HEK293 (cell line): ENCODE measurements at regions not wholly inside any gene's neighbourhood (a gene's known extent, or its start where the extent isn't known, plus 50 kb on each side); places are given as distances from the start of the nearest gene placed in this dataset.

ENCODE experiments used
- BCL11B ChIP-seq: fragments of 450-650 bp; formaldehyde crosslinking; IDR thresholded peaks from 2 replicates; pipeline ENCODE4 v1.5.1; 2016; ENCODE audit warnings: low read depth, missing biosample characterization, missing genetic modification characterization
- IKZF3 ChIP-seq: fragments of 450-650 bp; IDR thresholded peaks from 2 replicates; pipeline ENCODE4 v1.5.0; 2018; ENCODE audit warnings: missing biosample characterization, mild to moderate bottlenecking, missing genetic modification characterization, moderate library complexity
- SETDB1 ChIP-seq: IDR thresholded peaks from one replicate; pipeline ENCODE4 v1.6.1; 2017; ENCODE audit warnings: mild to moderate bottlenecking, low read length, moderate library complexity, mixed read lengths; ENCODE audit not compliant: insufficient read length
- SP3 ChIP-seq: fragments of 450-650 bp; formaldehyde crosslinking; IDR thresholded peaks from 2 replicates; pipeline ENCODE4 v1.5.1; 2016; ENCODE audit warnings: missing biosample characterization, missing genetic modification characterization
- ZBTB1 ChIP-seq: fragments of 450-650 bp; formaldehyde crosslinking; IDR thresholded peaks from 2 replicates; pipeline ENCODE4 v1.5.1; 2016; ENCODE audit warnings: missing biosample characterization, missing genetic modification characterization
- ZBTB20 ChIP-seq: fragments of 450-650 bp; formaldehyde crosslinking; IDR thresholded peaks from 2 replicates; pipeline ENCODE4 v1.5.1; 2016; ENCODE audit warnings: missing biosample characterization, missing genetic modification characterization
- ZNF132 ChIP-seq: fragments of 450-650 bp; formaldehyde crosslinking; IDR thresholded peaks from 2 replicates; pipeline ENCODE4 v1.5.1; 2017; ENCODE audit warnings: missing biosample characterization, missing genetic modification characterization, borderline replicate concordance
- ZNF239 ChIP-seq: fragments of 450-650 bp; formaldehyde crosslinking; IDR thresholded peaks from 2 replicates; pipeline ENCODE4 v1.5.1; 2016; ENCODE audit warnings: missing biosample characterization, missing genetic modification characterization
- TF ChIP-seq, protein P1 (sequence below): fragments of 450-650 bp; formaldehyde crosslinking; IDR thresholded peaks from 2 replicates; pipeline ENCODE4 v1.5.1; 2016; ENCODE audit warnings: missing biosample characterization, missing genetic modification characterization
- TF ChIP-seq, protein P2 (sequence below): fragments of 450-650 bp; formaldehyde crosslinking; IDR thresholded peaks from 2 replicates; pipeline ENCODE4 v1.5.1; 2016; ENCODE audit warnings: missing biosample characterization, missing genetic modification characterization
- TF ChIP-seq, protein P3 (sequence below): fragments of 450-650 bp; formaldehyde crosslinking; IDR thresholded peaks from 2 replicates; pipeline ENCODE4 v1.5.1; 2016; ENCODE audit warnings: missing biosample characterization, missing genetic modification characterization
- TF ChIP-seq, protein P4 (sequence below): fragments of 450-650 bp; formaldehyde crosslinking; IDR thresholded peaks from 2 replicates; pipeline ENCODE4 v1.5.1; 2017; ENCODE audit warnings: missing biosample characterization, mild to moderate bottlenecking, missing genetic modification characterization, moderate library complexity

DNA sequence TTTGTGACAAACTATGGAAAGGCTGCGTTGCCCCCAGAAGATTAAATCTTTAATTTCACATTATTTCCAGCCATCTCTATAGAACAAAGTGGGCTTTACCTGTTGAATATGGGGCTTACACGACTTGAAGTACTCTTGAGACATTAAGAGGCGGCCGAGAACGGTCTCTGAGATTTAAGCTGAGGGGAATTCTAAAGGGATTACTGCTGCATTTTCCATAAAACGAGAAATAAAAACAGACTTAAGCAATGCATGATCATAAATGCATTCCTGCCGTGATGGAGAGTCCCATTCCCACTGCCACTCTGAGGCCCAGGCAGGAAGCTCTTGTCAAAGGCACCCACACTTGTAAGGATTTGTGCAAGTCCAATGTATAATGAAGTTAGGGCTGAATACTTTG, 329.7 kb upstream of the SHH start:
- TF ChIP-seq ZBTB20 (tag by site-specific recombination) (no peak), SETDB1 (no peak), SP3 (no peak), ZNF239 (tag by site-specific recombination) (no peak), ZBTB1 (tag by site-specific recombination) (no peak), ZNF132 (tag by site-specific recombination) (no peak), BCL11B (tag by site-specific recombination) (no peak), IKZF3 (no peak)
- TF ChIP-seq, protein P1, sequence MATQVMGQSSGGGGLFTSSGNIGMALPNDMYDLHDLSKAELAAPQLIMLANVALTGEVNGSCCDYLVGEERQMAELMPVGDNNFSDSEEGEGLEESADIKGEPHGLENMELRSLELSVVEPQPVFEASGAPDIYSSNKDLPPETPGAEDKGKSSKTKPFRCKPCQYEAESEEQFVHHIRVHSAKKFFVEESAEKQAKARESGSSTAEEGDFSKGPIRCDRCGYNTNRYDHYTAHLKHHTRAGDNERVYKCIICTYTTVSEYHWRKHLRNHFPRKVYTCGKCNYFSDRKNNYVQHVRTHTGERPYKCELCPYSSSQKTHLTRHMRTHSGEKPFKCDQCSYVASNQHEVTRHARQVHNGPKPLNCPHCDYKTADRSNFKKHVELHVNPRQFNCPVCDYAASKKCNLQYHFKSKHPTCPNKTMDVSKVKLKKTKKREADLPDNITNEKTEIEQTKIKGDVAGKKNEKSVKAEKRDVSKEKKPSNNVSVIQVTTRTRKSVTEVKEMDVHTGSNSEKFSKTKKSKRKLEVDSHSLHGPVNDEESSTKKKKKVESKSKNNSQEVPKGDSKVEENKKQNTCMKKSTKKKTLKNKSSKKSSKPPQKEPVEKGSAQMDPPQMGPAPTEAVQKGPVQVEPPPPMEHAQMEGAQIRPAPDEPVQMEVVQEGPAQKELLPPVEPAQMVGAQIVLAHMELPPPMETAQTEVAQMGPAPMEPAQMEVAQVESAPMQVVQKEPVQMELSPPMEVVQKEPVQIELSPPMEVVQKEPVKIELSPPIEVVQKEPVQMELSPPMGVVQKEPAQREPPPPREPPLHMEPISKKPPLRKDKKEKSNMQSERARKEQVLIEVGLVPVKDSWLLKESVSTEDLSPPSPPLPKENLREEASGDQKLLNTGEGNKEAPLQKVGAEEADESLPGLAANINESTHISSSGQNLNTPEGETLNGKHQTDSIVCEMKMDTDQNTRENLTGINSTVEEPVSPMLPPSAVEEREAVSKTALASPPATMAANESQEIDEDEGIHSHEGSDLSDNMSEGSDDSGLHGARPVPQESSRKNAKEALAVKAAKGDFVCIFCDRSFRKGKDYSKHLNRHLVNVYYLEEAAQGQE (tag by site-specific recombination): no peak
- TF ChIP-seq, protein P2, sequence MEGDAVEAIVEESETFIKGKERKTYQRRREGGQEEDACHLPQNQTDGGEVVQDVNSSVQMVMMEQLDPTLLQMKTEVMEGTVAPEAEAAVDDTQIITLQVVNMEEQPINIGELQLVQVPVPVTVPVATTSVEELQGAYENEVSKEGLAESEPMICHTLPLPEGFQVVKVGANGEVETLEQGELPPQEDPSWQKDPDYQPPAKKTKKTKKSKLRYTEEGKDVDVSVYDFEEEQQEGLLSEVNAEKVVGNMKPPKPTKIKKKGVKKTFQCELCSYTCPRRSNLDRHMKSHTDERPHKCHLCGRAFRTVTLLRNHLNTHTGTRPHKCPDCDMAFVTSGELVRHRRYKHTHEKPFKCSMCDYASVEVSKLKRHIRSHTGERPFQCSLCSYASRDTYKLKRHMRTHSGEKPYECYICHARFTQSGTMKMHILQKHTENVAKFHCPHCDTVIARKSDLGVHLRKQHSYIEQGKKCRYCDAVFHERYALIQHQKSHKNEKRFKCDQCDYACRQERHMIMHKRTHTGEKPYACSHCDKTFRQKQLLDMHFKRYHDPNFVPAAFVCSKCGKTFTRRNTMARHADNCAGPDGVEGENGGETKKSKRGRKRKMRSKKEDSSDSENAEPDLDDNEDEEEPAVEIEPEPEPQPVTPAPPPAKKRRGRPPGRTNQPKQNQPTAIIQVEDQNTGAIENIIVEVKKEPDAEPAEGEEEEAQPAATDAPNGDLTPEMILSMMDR (tag by site-specific recombination): no peak
- TF ChIP-seq, protein P3, sequence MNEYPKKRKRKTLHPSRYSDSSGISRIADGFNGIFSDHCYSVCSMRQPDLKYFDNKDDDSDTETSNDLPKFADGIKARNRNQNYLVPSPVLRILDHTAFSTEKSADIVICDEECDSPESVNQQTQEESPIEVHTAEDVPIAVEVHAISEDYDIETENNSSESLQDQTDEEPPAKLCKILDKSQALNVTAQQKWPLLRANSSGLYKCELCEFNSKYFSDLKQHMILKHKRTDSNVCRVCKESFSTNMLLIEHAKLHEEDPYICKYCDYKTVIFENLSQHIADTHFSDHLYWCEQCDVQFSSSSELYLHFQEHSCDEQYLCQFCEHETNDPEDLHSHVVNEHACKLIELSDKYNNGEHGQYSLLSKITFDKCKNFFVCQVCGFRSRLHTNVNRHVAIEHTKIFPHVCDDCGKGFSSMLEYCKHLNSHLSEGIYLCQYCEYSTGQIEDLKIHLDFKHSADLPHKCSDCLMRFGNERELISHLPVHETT (tag by site-specific recombination): no peak
- TF ChIP-seq, protein P4, sequence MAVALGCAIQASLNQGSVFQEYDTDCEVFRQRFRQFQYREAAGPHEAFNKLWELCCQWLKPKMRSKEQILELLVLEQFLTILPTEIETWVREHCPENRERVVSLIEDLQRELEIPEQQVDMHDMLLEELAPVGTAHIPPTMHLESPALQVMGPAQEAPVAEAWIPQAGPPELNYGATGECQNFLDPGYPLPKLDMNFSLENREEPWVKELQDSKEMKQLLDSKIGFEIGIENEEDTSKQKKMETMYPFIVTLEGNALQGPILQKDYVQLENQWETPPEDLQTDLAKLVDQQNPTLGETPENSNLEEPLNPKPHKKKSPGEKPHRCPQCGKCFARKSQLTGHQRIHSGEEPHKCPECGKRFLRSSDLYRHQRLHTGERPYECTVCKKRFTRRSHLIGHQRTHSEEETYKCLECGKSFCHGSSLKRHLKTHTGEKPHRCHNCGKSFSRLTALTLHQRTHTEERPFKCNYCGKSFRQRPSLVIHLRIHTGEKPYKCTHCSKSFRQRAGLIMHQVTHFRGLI (tag by site-specific recombination): no peak
